Myocyte (in vitro differentiated cells): ENCODE measurements at regions not wholly inside any gene's neighbourhood (a gene's known extent, or its start where the extent isn't known, plus 50 kb on each side); places are given as distances from the start of the nearest gene placed in this dataset.
"Not testable (repeated sequence)": the region's sequence is repeated elsewhere in the genome, so short reads cannot be mapped to it uniquely, and the experiment has no call there.

Experiments used
- DNase-seq: peaks from one replicate; pipeline ENCODE4 v3.0.0-alpha.2; 2012; ENCODE audit warnings: low read depth

DNA sequence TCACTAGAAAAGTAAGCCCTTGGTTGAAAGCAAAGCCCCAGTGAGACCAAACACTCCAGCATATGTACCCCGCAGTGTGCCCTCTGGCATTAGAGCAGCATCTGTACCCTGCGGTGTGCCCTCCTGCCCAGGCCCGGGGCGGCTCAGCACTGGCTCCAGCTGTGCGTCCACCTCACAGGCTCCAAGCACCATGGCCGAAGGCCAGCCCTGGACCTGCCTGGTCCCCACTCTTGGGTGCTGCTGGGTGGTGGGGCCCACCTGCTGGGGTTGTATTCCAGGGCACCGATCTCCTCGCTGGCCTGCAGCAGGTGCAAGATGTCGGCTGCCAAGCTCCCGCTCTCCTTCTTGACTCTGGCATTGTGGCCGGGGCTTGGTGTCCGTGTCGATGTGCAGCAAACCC, 230.2 kb downstream of the TUBA3C start:
- DNase-seq: no peak

- DNase-seq: no peak
Measured at GRCh38 chr13:18949970-18950369, 231.7 kb downstream of the TUBA3C start.

DNA sequence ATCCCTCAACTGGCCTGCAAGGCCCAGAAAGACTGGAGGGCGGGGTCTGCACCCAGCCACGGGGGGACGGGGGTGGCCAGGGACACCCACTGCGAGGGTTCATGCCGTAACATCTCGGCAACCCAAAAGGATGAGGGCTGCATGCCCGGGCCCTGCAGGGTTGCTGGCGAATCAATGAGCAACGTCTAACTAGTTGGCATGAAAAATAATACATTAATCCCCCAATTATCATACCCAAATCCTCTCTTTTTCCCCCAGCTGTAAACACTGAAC, 232.2 kb downstream of the TUBA3C start:
- DNase-seq: no peak

DNA sequence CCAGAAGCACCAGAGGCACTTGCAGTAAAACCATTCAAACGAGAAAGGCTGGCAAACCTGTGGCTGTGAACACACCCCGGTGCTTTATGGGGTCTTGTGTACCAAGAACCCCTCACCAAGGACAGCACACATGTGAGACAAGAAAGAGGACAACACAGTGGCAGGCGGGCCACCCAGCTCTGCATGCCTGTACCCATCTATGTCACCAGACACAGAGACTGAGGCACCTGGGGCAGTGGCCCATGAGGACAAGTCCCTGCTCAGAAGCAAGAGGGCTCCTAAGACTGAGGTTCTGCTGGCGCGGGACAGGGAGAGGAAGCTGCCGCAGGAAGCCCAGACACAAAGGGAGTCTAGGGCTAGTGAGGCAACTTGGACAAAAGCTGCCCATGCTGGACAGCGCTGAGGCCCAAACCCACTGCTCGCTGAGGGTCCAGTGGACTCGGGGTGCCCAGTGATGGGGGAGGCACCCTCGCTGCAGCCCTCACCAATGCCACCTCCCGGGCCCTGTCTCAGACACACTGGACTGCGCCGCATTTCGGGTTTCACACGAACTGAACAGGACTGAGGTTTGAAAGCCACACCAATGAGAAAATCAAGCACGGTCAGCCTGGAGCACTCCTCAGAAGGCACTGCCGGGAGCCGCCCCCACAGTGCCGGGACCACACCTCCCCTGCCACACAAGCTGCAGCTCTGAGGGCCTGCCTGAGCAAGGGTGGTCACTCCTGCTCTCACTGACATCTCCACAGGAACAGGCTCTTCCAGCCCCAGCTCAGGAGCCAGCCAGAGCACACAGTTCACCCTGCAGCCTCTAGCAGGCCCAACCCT, 232.7 kb downstream of the TUBA3C start:
- DNase-seq: no peak

DNA sequence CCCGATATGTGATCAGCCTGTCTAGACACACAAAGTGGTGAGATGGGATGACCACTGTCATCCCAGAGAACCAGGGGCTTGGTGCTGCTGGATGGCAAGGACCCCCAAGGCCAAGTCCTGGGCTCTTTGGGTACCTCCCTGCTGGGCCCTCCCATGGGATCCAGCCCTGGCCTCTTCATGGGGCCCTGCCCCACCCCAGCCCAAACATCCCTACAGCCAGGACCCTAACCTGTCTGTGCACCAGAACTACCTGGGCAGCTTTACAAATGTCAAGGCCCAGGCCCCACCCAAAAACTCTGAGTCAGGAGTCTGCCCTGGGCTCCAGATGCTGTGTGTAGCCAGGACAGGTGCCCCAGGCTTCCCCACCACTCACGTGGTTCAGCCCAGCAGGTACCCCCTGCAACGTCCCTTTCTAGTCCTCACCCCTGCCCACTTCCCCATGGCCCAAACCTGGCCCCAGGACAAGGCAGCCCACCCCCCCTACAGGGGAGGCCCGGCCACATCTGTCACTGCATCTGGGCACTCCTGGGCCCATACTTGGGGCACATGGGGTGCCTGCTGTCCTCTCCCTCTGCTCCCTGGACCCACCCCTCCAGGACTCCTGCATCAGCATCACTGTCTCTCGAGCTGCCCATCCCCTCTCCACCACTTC, 233.5 kb downstream of the TUBA3C start:
- no peak for DNase-seq

GRCh38 chr13:18947376-18947977, 234.1 kb downstream of the TUBA3C start:
- no peak for DNase-seq

DNA sequence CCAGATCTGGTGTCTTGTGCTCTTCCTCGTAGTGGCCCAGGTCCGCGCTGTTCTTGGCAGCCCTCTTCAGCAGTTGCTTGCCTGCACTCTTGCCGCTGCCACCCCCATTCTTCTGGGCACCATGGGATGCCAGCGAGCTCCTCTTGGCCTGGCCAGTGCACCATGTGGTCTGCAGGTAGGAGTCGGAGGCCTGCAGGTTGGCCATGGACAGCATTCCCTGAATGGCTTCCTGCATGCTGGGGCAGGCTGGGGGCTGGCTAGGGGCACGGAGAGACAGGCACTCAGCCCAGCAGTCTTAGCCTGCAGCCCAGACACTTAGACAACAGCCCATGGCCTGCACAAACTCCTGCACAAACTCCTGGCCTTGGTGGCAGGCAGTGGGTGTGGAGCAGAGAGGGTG, 234.9 kb downstream of the TUBA3C start:
- no peak for DNase-seq

- DNase-seq: no peak
Measured at GRCh38 chr13:18944501-18945068, 237.0 kb downstream of the TUBA3C start.

GRCh38 chr13:18943721-18944391, 237.8 kb downstream of the TUBA3C start:
- DNase-seq: no peak

DNA sequence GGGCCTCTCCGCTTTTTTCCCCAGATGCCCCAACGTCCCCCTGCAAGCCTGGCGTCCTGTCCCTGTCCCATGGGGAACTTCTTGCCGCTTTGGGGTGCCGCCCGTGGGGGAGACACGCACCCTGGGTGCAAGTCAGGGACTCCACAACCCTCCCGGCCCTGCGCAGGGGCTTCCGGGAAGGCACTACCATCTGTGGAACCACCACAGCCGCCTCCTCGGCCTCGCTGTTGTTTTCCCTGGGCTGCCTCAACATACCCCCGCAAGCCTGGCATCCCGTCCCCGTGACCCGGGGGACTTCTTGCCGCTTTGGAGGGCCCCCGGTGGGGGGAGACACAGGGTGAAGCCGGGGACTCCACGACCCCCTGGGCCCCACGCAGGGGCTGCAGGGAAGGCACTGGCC, 238.4 kb downstream of the TUBA3C start:
- DNase-seq: no peak

- DNase-seq: no peak
Measured at GRCh38 chr13:18936104-18936503, 245.5 kb downstream of the TUBA3C start.

- DNase-seq: no peak
Measured at GRCh38 chr13:18921063-18921462, 260.6 kb downstream of the TUBA3C start.

DNA sequence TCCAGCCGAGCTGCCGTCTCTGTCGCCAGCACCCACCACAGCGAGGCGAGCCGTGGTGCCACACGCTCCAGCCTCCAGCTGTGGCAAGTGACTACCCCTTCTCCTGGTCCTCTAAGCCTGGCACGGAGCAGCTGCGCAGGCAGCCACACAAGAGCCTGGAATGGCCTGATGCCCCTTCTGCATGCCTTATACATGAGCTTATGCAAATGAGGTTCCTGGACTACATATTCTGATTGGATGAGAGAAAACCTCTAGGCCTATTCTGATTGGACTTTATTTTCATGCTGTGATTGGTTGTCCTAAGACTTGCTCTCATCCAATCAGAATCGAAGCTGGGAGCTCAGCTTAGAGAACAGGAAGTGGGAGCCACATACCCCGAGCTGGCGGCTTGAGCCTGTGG, 276.5 kb downstream of the TUBA3C start:
- DNase-seq: not testable (repeated sequence)

DNA sequence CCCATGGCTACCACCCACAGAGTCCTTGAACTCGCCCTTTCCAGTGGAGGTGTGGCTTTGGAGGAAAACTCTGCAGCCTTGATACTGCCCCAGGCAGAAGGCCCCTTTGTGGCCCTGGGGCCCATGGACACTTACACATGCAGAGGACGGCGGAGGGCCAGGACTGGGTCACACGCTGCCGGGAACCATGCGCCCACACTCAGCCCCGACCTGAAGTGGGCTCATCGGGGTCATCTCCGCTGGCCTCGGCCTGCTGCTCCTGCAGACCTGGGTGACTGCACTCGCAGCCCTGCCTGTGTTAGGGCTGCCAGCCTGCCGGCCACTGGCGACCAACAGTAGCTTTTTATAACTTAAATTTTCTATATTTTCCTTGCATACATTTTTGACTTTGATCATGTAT, 286.2 kb downstream of the TUBA3C start:
- not testable (repeated sequence) for DNase-seq

DNA sequence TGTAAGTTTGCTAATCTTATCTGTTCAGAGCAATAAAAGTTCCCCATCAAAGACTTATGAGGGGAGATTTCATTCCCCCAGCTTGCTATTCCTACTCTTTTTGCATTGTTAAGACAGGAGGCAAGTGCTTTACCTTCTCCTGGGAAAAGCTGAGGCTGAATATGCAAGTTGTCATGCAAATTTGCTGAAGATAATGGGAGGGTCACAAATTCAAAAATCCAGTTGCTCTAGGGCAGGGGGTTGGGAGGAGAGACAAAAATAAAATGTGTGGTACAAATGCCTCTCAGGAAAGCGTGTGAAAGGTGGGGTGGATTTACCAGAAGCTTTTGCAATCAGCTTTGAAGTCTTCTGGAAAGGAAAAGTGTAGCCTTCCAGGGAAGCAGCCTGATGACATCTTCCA, 290.4 kb downstream of the TUBA3C start:
- not testable (repeated sequence) for DNase-seq

DNA sequence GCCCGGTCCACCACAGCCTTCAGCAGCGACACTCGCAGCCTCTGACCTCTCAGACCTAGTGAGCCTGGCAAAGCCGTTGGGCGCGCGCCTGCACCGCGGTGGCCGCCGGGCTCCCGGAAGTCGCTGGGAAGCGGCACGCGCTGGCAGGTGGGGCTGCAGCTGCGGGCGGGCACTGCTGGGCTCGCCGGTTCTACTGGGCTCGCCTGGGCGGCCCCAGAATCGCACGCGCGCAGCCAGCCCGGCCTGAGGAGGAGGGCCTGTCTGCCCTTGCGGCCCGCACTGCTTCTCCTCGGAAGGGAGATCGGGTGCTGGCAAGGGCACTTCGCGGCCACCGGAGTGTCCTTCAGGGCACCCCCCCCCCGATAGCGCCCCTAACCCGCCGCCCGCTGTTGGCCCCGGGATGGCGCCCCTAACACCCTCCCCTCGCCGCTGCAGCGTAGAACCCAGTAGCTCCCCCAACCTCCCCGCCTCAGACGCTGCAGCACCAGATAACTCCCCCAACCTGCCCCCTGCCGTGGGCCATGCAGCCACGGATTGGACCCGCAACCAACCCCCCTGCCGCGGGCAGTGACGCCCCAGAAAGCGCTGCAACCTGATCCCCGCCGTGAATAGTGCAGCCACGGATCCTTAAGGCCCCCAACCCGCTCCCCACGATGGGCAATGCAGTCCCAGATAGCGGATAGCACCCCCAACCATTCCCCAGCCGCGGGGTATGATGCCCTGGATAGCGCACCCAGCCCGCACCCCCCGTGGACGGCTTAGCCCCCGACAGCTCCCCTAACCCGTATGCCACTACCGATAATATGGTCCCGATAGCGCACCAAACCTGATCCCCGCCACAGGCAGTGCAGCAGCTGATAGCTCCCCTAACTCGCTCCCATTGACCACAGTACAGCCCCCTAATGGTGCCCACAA, 306.5 kb downstream of the TUBA3C start:
- not testable (repeated sequence) for DNase-seq

DNA sequence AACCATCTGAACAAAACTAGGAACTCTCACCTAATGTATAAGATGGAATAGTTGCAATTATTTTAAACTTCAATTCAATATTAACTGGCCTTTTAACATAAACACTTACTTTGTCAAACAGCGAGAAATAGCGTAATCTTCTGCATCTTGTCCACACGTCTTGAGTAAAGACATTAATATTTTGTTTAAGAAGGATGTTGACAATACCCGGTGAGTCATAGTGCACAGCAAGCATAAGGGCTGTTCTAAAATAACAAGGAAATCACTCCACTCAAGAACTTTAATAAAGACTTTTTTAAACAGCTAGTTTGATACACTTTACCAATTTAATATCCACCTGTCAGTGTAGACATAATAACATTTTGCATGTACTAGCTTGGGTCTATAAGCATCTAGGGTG, 311.1 kb downstream of the TUBA3C start:
- DNase-seq: not testable (repeated sequence)

DNA sequence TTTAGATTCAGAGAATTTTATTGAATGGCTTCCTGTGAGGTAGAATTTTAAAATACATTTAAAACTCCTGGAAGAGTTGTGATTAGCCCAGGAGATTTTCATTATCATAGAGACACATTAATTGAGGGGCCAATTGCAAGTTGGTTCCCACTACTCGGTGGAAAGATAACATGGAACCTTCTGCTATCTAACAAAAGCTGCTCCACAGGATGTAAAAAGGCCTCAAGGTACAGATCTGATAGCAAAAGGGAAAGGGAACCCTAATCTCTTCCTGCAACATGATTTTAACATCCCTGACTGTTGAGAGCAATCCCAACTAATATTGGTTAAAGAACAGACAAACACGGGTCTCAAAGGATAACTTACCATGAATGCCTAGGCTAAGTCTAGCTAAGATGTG, 312.3 kb downstream of the TUBA3C start:
- DNase-seq: not testable (repeated sequence)

DNA sequence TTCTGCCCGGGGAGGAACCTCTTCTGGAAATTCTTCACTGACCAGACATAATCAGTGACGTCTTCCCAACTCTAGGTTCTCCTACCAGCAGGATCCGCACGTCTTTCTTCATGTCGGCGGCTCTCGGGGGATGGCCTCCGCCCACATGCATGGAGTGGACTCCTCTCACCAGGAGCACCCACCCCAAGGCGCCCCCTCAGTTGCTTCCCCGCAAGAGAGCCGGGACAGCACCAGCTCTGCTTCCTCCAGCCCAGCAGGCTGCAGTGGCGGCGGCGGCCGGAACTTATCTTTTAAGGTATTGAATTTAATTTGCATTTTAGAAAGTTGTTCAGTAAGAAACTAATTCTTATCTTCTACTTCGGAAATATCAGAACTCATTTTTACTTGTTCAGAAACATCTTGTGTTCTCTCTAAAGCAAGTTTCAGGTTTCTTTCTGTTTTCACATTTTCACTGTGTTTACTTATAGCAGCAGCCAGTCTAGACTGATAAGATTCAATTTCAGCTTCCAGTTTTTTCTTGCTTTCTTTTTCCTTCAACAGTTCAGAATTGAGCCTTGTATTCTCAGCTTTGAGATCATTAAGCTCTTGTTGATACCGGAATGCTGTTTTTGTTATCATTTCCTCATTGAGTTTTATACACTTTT, 343.5 kb downstream of the TUBA3C start:
- DNase-seq: not testable (repeated sequence)

DNA sequence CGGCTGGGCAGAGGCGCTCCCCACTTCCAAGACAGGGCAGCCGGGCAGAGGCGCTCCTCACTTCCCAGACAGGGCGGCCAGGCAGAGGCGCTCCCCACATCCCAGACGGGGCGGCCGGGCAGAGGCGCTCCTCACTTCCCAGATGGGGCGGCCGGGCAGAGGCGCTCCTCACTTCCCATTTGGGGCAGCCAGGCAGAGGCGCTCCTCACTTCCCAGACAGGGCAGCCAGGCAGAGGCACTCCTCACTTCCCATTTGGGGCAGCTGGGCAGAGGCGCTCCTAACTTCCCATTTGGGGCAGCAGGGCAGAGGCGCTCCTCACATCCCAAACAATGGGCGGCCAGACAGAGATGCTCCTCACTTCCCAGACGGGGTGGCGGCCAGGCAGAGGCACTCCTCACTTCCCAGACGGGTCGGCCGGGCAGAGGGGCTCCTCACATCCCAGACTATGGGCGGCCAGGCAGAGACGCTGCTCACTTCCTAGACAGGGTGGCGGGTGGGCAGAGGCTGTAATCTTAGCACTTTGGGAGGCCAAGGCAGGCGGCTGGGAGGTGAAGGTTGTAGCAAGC, 344.4 kb downstream of the TUBA3C start:
- DNase-seq: not testable (repeated sequence)
